Astrocyte (in vitro differentiated cells and primary cell): ENCODE measurements at regions not wholly inside any gene's neighbourhood (a gene's known extent, or its start where the extent isn't known, plus 50 kb on each side); places are given as distances from the start of the nearest gene placed in this dataset.

Source experiments
- EZH2 ChIP-seq: IDR thresholded peaks from 2 replicates; pipeline ENCODE4 v1.6.1; 2012; ENCODE audit warnings: mild to moderate bottlenecking, low read length, inconsistent platforms; ENCODE audit not compliant: insufficient read depth
- TF ChIP-seq, protein P1 (sequence below): IDR thresholded peaks from 2 replicates; pipeline ENCODE4 v1.5.1; 2011; ENCODE audit warnings: low read depth, mild to moderate bottlenecking, inconsistent platforms, low read length, moderate library complexity; ENCODE audit not compliant: insufficient read depth

DNA sequence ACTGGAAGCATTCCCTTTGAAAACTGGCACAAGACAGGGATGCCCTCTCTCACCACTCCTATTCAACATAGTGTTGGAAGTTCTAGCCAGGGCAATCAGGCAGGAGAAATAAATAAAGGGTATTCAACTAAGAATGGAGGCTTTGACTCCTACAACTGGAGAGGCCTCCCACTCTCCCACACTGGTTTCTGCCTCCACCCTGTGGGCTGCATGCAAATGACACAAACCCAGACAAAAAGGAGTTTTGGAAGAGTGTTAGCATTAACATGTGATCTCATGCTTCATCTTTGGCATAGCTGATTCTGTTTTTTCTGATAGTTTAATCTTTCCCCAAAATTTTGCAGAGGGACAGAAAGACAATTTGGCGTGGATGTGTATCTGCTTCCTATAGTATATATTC, 80.8 kb upstream of the IQCM start:
- TF ChIP-seq, protein P1, sequence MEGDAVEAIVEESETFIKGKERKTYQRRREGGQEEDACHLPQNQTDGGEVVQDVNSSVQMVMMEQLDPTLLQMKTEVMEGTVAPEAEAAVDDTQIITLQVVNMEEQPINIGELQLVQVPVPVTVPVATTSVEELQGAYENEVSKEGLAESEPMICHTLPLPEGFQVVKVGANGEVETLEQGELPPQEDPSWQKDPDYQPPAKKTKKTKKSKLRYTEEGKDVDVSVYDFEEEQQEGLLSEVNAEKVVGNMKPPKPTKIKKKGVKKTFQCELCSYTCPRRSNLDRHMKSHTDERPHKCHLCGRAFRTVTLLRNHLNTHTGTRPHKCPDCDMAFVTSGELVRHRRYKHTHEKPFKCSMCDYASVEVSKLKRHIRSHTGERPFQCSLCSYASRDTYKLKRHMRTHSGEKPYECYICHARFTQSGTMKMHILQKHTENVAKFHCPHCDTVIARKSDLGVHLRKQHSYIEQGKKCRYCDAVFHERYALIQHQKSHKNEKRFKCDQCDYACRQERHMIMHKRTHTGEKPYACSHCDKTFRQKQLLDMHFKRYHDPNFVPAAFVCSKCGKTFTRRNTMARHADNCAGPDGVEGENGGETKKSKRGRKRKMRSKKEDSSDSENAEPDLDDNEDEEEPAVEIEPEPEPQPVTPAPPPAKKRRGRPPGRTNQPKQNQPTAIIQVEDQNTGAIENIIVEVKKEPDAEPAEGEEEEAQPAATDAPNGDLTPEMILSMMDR = peak; percentile 56
- TF ChIP-seq EZH2 = no peak
